NCI-H748 treated with DMSO at 0.1 percent for 48 hours (cell line): ENCODE measurements at regions not wholly inside any gene's neighbourhood (a gene's known extent, or its start where the extent isn't known, plus 50 kb on each side); places are given as distances from the start of the nearest gene placed in this dataset.

Experiments used
- DNase-seq: peaks from one replicate; lab custom pipeline; 2025; lab: John Stamatoyannopoulos, UW

DNA sequence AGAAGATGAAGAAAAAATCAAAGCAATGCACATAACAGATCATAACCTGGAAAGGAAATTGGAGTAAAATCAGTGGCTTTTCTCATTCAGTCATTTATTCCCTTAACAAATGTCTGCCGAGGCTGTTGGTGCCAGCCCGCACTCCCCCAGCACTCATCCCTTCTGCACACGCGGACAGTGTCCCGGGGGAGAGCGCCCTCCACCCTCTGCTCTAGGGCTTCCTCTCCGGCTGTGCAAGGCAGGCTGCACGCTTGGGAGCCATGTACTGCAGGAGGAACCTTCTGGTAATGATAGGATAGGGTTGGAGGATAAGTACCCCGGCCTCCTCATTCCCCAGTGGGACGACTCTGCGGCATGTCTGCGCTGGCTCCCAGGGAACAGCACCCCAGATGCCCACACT lies 134.5 kb downstream of the PAX1 start:
- no peak for DNase-seq

- DNase-seq, result no peak
These were observed 130.9 kb downstream of the PAX1 start for GRCh38 chr20:21836346-21836745.

GRCh38 chr20:21835042-21835441 lies 129.6 kb downstream of the PAX1 start:
- DNase-seq, result no peak

- DNase-seq, result no peak
These were observed 127.2 kb downstream of the PAX1 start for GRCh38 chr20:21832442-21833385.

DNA sequence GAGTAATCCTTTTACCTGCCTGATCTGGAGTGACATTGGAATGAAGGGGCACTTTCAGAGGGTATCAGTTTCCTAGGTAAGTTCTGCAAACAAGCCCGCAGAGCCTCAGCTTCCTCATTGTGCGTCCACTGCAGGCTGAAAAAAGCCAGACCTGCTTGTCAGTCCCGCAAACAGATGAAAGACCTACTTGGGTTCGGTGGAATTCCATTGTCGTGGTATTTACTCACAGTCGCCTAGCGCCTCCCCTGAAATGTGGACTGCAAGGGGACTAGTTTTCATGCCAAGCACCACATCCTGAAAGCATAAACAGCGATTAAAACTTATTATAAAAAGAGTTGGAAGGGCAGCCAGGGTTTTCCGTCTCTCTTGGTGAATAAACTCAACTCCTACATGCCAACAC lies 121.5 kb downstream of the PAX1 start:
- no peak for DNase-seq

GRCh38 chr20:21821358-21821757 lies 115.9 kb downstream of the PAX1 start:
- no peak for DNase-seq

DNA sequence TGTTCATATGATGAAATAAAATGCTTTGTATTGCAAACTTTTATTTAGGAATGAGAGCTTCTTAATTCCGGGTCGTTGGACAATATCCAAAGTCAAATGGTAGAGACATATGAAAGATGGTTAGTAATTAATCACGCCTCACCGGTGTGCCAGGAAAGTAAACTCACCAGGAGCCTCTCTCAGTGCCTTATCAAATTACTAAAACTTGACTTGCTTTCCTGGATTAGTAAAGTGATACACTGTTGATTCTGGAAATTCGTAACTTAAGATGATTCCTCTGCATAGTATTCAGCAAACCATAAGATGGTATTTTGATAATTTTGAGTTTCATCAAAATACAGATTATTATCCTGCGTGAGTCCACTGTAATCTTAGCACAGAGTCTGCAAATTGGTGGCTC lies 115.2 kb downstream of the PAX1 start:
- DNase-seq, result no peak

GRCh38 chr20:21820045-21820444 lies 114.6 kb downstream of the PAX1 start:
- DNase-seq, result no peak

GRCh38 chr20:21812379-21812778 lies 106.9 kb downstream of the PAX1 start:
- no peak for DNase-seq

DNA sequence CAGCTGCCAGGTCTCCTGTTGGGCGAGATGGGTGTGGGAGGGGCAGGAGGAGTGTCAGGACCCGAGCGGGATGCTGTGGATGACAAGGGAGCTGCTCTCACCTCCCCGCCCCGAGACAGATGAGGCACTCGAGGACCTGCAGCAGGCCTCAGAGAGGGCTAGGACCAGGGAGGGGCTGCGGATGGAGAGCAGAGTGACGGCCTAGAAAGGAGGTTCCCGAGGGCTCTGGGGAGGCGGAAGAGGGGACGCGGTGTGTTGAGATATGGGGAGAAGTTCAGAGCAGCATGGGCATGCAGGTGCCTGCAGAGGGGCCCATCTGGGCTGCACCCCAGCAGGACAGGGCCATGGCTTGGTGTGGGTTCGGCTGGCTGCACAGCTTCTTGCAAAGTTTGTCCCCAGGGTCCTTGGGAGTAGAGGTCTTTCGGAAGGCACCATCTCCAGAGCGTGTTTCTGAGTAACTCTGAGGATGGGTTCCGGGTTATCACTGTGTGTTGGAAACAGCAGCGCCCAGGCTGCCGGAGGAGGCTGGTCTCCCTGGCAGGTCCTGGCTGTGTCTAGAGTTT lies 104.6 kb downstream of the PAX1 start:
- DNase-seq, result no peak

DNA sequence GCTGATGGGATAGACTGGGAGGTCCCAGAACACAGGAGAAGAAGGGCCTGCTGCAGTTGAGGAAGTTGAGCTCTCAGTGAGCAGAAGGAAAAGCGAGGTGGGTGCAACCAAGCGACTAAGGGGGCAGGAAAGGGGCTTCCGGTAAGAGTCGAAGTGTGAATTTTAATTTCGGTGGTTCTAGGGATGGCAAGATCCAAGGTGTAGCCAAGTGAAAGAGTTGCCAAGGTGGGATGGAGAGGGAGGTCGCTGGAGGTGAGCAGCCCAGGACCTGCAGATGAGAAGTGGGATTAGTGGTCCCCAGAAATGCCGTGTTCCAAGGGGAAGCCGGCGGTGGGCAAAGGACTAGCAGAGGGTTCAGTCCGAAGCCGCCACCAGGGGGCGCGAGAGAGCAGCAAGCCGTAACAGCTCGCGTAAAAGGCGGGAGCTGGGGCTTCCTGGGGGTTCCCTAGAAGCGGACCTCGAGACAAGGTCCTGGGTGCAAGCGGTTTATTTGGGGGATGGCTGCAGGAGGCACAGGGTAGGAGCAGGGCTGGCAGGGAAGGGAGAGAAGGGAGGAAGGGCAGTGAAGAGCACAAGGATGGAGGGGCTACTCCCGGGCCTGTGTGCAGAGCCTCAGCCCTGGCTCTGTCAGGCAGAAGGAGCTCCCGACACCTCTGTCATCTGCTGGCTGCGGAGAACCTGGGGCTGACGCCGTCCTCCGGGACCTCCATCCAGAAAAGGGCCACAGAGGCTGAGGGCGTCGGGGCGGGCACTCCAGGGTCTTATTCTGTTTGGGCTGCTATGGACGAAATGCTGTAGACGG lies 103.6 kb downstream of the PAX1 start:
- DNase-seq, result no peak

GRCh38 chr20:21808139-21808538 lies 102.7 kb downstream of the PAX1 start:
- no peak for DNase-seq

GRCh38 chr20:21804802-21805201 lies 99.3 kb downstream of the PAX1 start:
- DNase-seq, result no peak

- no peak for DNase-seq
These were observed 95.7 kb downstream of the PAX1 start for GRCh38 chr20:21801193-21801592.

DNA sequence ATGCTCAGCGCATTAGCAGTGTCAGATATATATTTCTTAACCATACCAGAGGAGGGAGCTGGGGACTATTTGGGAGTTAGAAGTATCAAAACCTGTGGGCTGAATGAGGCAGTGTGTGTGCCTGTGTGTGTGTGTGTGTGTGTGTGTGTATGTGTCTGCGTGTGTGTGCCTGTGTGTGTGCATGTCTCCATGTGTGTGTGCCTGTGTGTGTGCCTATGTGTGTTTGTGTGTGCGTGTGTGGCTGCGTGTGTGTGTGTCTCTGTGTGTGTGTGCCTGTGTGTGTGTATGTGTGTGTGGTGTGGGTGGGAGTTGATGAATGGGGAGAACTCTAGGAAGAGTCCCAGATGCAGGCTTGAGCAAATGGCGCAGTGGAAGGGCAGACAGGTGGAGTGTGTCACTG lies 92.9 kb downstream of the PAX1 start:
- no peak for DNase-seq

GRCh38 chr20:21796059-21796458 lies 90.6 kb downstream of the PAX1 start:
- no peak for DNase-seq

- no peak for DNase-seq
These were observed 82.6 kb downstream of the PAX1 start for GRCh38 chr20:21788082-21788481.

GRCh38 chr20:21781446-21782075 lies 76.1 kb downstream of the PAX1 start:
- DNase-seq, result peak; percentile 60

DNA sequence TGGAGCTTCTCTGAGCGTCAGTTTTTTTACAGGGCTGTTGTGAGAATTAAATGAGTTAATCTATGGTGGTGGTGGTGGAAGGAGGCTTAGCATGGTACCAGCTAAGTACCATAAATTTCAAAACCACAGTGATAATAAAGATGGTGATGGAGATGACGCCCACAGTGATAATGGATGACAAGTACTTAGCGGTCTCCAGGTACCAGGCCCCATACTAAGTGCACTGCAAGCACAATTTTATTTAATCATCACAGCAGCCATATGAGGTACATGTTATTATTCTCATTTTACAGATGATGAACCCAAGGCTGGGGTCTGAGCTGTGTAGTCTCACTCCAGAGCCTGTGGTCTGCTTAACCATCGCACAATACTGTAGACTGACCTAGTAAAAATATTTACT lies 75.1 kb downstream of the PAX1 start:
- no peak for DNase-seq
